C4-2B (cell line): ENCODE measurements at regions not wholly inside any gene's neighbourhood (a gene's known extent, or its start where the extent isn't known, plus 50 kb on each side); places are given as distances from the start of the nearest gene placed in this dataset.

ENCODE experiments used
- CTCF ChIP-seq: fragments of 450-650 bp; conservative IDR thresholded peaks from 2 replicates; pipeline ENCODE4 v1.5.1; 2017; ENCODE audit warnings: mild to moderate bottlenecking
- ZFX ChIP-seq: fragments of 450-650 bp; IDR thresholded peaks from 2 replicates; pipeline ENCODE4 v1.6.1; 2017

GRCh38 chr2:204072443-204073324 lies 136.1 kb downstream of the ICOS start:
- TF ChIP-seq CTCF (peak; percentile 77), ZFX (no peak)
